ENCODE measurements at regions not wholly inside any gene's neighbourhood (a gene's known extent, or its start where the extent isn't known, plus 50 kb on each side); places are given as distances from the start of the nearest gene placed in this dataset.

GRCh38 chr5:23035555-23036090 is 182.5 kb upstream of the CDH12 start:
- TF ChIP-seq, protein P1, sequence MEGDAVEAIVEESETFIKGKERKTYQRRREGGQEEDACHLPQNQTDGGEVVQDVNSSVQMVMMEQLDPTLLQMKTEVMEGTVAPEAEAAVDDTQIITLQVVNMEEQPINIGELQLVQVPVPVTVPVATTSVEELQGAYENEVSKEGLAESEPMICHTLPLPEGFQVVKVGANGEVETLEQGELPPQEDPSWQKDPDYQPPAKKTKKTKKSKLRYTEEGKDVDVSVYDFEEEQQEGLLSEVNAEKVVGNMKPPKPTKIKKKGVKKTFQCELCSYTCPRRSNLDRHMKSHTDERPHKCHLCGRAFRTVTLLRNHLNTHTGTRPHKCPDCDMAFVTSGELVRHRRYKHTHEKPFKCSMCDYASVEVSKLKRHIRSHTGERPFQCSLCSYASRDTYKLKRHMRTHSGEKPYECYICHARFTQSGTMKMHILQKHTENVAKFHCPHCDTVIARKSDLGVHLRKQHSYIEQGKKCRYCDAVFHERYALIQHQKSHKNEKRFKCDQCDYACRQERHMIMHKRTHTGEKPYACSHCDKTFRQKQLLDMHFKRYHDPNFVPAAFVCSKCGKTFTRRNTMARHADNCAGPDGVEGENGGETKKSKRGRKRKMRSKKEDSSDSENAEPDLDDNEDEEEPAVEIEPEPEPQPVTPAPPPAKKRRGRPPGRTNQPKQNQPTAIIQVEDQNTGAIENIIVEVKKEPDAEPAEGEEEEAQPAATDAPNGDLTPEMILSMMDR (IDR thresholded peaks at IDR 0.05): no peak
- TF ChIP-seq POLR2A (IDR thresholded peaks at IDR 0.05): no peak
